H9 (cell line): ENCODE measurements at regions not wholly inside any gene's neighbourhood (a gene's known extent, or its start where the extent isn't known, plus 50 kb on each side); places are given as distances from the start of the nearest gene placed in this dataset.

ENCODE experiments used
- DNase-seq: peaks from one replicate; pipeline ENCODE4 v3.0.0-alpha.2; 2017
- H2AFZ ChIP-seq: one replicate; pipeline ENCODE4 v1.6.1; 2013; ENCODE audit warnings: mild to moderate bottlenecking, low read length, control low read depth, moderate library complexity
- H2AK5ac ChIP-seq: 2 replicates; pipeline ENCODE4 v1.6.1; 2013; ENCODE audit warnings: low read length, control low read depth, mixed read lengths; ENCODE audit not compliant: insufficient read length
- H2BK120ac ChIP-seq: one replicate; pipeline ENCODE4 v1.6.1; 2013; ENCODE audit warnings: low read depth, mild to moderate bottlenecking, low read length, control low read depth, inconsistent platforms; ENCODE audit not compliant: poor library complexity, severe bottlenecking
- H2BK12ac ChIP-seq: 2 replicates; pipeline ENCODE4 v1.6.1; 2013; ENCODE audit warnings: low read length, control low read depth, mixed read lengths, low read depth; ENCODE audit not compliant: insufficient read length
- H2BK15ac ChIP-seq: 2 replicates; pipeline ENCODE4 v1.6.1; 2013; ENCODE audit warnings: low read depth, low read length, control low read depth
- H2BK20ac ChIP-seq: one replicate; pipeline ENCODE4 v1.6.1; 2013; ENCODE audit warnings: low read depth, mild to moderate bottlenecking, low read length, control low read depth, inconsistent platforms; ENCODE audit not compliant: poor library complexity, severe bottlenecking
- H2BK5ac ChIP-seq: 2 replicates; pipeline ENCODE4 v1.6.1; 2013; ENCODE audit warnings: low read length, control low read depth, mixed read lengths; ENCODE audit not compliant: insufficient read length
- H3K14ac ChIP-seq: 2 replicates; pipeline ENCODE4 v1.6.1; 2013; ENCODE audit warnings: low read length, control low read depth; ENCODE audit not compliant: insufficient read depth
- H3K18ac ChIP-seq: 2 replicates; pipeline ENCODE4 v1.6.1; 2013; ENCODE audit warnings: low read depth, mild to moderate bottlenecking, mixed read lengths, low read length, control low read depth; ENCODE audit not compliant: insufficient read length
- H3K23ac ChIP-seq: 2 replicates; pipeline ENCODE4 v1.6.1; 2013; ENCODE audit warnings: low read length, control low read depth, mixed read lengths, low read depth; ENCODE audit not compliant: insufficient read length
- H3K23me2 ChIP-seq: 2 replicates; pipeline ENCODE4 v1.6.1; 2013; ENCODE audit warnings: low read depth, mild to moderate bottlenecking, mixed read lengths, low read length, control low read depth; ENCODE audit not compliant: insufficient read length, poor library complexity, severe bottlenecking
- H3K27ac ChIP-seq: 2 replicates; pipeline ENCODE4 v1.5.1; 2013; ENCODE audit warnings: low read length, control low read depth, mixed read lengths, low read depth; ENCODE audit not compliant: insufficient read length
- H3K27me3 ChIP-seq: 2 replicates; pipeline ENCODE4 v1.6.1; 2013; ENCODE audit warnings: low read length, control low read depth, inconsistent platforms; ENCODE audit not compliant: insufficient read depth
- H3K4ac ChIP-seq: 2 replicates; pipeline ENCODE4 v1.6.1; 2013; ENCODE audit warnings: low read depth, mild to moderate bottlenecking, control low read depth, inconsistent platforms, low read length, moderate library complexity
- H3K4me1 ChIP-seq: 2 replicates; pipeline ENCODE4 v1.6.1; 2013; ENCODE audit warnings: low read length, control low read depth, inconsistent platforms; ENCODE audit not compliant: insufficient read depth
- H3K4me2 ChIP-seq: 2 replicates; pipeline ENCODE4 v1.6.1; 2013; ENCODE audit warnings: low read length, control low read depth, mixed read lengths; ENCODE audit not compliant: insufficient read length, insufficient read depth
- H3K56ac ChIP-seq: 2 replicates; pipeline ENCODE4 v1.6.1; 2013; ENCODE audit warnings: low read depth, mild to moderate bottlenecking, mixed read lengths, low read length, control low read depth; ENCODE audit not compliant: insufficient read length
- H3K79me1 ChIP-seq: 2 replicates; pipeline ENCODE4 v1.6.1; 2013; ENCODE audit warnings: low read depth, mild to moderate bottlenecking, moderate library complexity, low read length, control low read depth, inconsistent platforms; ENCODE audit not compliant: insufficient read depth, poor library complexity, severe bottlenecking
- H3K79me2 ChIP-seq: 2 replicates; pipeline ENCODE4 v1.6.1; 2013; ENCODE audit warnings: low read length, control low read depth, inconsistent platforms; ENCODE audit not compliant: insufficient read depth
- H3K9ac ChIP-seq: 2 replicates; pipeline ENCODE4 v1.6.1; 2013; ENCODE audit warnings: low read length, control low read depth, mixed read lengths; ENCODE audit not compliant: insufficient read length; ENCODE audit errors: extremely low read depth
- H3K9me3 ChIP-seq: one replicate; pipeline ENCODE4 v1.6.1; 2013; ENCODE audit warnings: low read depth, low read length, inconsistent platforms; ENCODE audit not compliant: control insufficient read depth
- H3T11ph ChIP-seq: one replicate; pipeline ENCODE4 v1.6.1; 2013; ENCODE audit warnings: mild to moderate bottlenecking, low read length, control low read depth, inconsistent platforms
- H4K20me1 ChIP-seq: one replicate; pipeline ENCODE4 v1.6.1; 2013; ENCODE audit not compliant: control insufficient read depth, insufficient read length, insufficient read depth
- H4K5ac ChIP-seq: 2 replicates; pipeline ENCODE4 v1.6.1; 2013; ENCODE audit warnings: low read depth, mild to moderate bottlenecking, mixed read lengths, low read length, control low read depth; ENCODE audit not compliant: insufficient read length
- H4K8ac ChIP-seq: replicated peaks from 2 replicates; pipeline ENCODE4 v1.6.1; 2013; ENCODE audit warnings: low read length, control low read depth, mixed read lengths, low read depth; ENCODE audit not compliant: insufficient read length
- H4K91ac ChIP-seq: 2 replicates; pipeline ENCODE4 v1.6.1; 2013; ENCODE audit warnings: low read depth, mild to moderate bottlenecking, moderate library complexity, mixed read lengths, low read length, control low read depth; ENCODE audit not compliant: insufficient read length
- H3K27ac Mint-ChIP-seq, 3 experiments: 2 replicates in 2 of 3; 3 replicates in 1 of 3; pipeline ENCODE4 v1.8.0; 2020 to 2021; ENCODE audit warnings: mixed read lengths in 3 of 3, mild to moderate bottlenecking in 1 of 3, moderate library complexity in 1 of 3
- H3K27me3 Mint-ChIP-seq: 2 replicates; pipeline ENCODE4 v1.8.0; 2021; ENCODE audit warnings: low read depth, mild to moderate bottlenecking, moderate library complexity, mixed read lengths
- H3K36me3 Mint-ChIP-seq, 3 experiments: 2 replicates in 2 of 3; 3 replicates in 1 of 3; pipeline ENCODE4 v1.8.0; 2020 to 2021; ENCODE audit warnings: low read depth in 3 of 3, mixed read lengths in 3 of 3; ENCODE audit not compliant: insufficient read depth in 1 of 3
- H3K4me1 Mint-ChIP-seq, 2 experiments: 2 replicates each; pipeline ENCODE4 v1.8.0; 2020; ENCODE audit warnings: mixed read lengths in 2 of 2
- H3K4me3 Mint-ChIP-seq, 2 experiments: 2 replicates in 1 of 2; 3 replicates in 1 of 2; pipeline ENCODE4 v1.8.0; 2020 to 2021; ENCODE audit warnings: mild to moderate bottlenecking in 2 of 2, mixed read lengths in 2 of 2, moderate library complexity in 1 of 2
- H3K9me3 Mint-ChIP-seq, 2 experiments: 2 replicates in 1 of 2; 3 replicates in 1 of 2; pipeline ENCODE4 v1.8.0; 2020; ENCODE audit warnings: mild to moderate bottlenecking in 2 of 2, mixed read lengths in 2 of 2, moderate library complexity in 1 of 2
- WGBS: extraction: QIAGEN DNeasy Blood & Tissue Kit; methylation state at CpG from one replicate; pipeline ENCODE4 v1.1.7; 2013; ENCODE audit warnings: missing lambda C conversion rate, low lambda C conversion rate, mixed read lengths; ENCODE audit not compliant: insufficient read length; ENCODE audit errors: extremely low coverage; 5-methylcytosine and 5-hydroxymethylcytosine counted together
- TF ChIP-seq, protein P1 (sequence below): fragments of 200-600 bp; sonication (generic); conservative IDR thresholded peaks from 3 replicates; pipeline ENCODE4 v1.8.0; 2021; ENCODE audit warnings: antibody characterized with exemption, mild to moderate bottlenecking

GRCh38 chr1:103283371-103283770, 175.0 kb upstream of the COL11A1 start:
- no CpG with 5 or more reads among the region's 1 CpG for WGBS
- no peaks in the 10 kb centered on the region for H3K79me2 ChIP-seq
- no peak overlapping the region for H3K4ac ChIP-seq
- no peaks in the 10 kb centered on the region for H3K79me1 ChIP-seq
- H3K27me3 Mint-ChIP-seq = peaks cover 1% of the 10 kb centered on the region; the same call in 1 of the 2 replicates
- H2BK5ac ChIP-seq = no peak overlapping the region
- no peak overlapping the region for H2BK20ac ChIP-seq
- H3K14ac ChIP-seq = no peak overlapping the region
- no peaks in the 10 kb centered on the region for H4K20me1 ChIP-seq
- no peak overlapping the region for H3K23ac ChIP-seq
- H3K9me3 Mint-ChIP-seq = peaks cover 12 to 13% of the 10 kb centered on the region in 2 experiments; a peak in 4 of 5 replicates
- H3K56ac ChIP-seq = no peak overlapping the region
- no peaks in the 10 kb centered on the region for H3K9me3 ChIP-seq
- no peak overlapping the region for H2AK5ac ChIP-seq
- no peak overlapping the region for H3K27ac Mint-ChIP-seq
- H3K4me3 Mint-ChIP-seq = no peak overlapping the region
- no peak overlapping the region for H3K27ac ChIP-seq
- H4K5ac ChIP-seq = no peak overlapping the region
- H3K9ac ChIP-seq = no peak overlapping the region
- no peak for DNase-seq
- H2BK15ac ChIP-seq = no peak overlapping the region
- H4K8ac ChIP-seq = no peak overlapping the region
- no peaks in the 10 kb centered on the region for H3K23me2 ChIP-seq
- no peak overlapping the region for H2AFZ ChIP-seq
- no peaks in the 10 kb centered on the region for H3K4me1 ChIP-seq
- H3K4me1 Mint-ChIP-seq = no peaks in the 10 kb centered on the region
- H3T11ph ChIP-seq = no peak overlapping the region
- H3K27me3 ChIP-seq = no peaks in the 10 kb centered on the region
- no peak overlapping the region for H4K91ac ChIP-seq
- TF ChIP-seq, protein P1, sequence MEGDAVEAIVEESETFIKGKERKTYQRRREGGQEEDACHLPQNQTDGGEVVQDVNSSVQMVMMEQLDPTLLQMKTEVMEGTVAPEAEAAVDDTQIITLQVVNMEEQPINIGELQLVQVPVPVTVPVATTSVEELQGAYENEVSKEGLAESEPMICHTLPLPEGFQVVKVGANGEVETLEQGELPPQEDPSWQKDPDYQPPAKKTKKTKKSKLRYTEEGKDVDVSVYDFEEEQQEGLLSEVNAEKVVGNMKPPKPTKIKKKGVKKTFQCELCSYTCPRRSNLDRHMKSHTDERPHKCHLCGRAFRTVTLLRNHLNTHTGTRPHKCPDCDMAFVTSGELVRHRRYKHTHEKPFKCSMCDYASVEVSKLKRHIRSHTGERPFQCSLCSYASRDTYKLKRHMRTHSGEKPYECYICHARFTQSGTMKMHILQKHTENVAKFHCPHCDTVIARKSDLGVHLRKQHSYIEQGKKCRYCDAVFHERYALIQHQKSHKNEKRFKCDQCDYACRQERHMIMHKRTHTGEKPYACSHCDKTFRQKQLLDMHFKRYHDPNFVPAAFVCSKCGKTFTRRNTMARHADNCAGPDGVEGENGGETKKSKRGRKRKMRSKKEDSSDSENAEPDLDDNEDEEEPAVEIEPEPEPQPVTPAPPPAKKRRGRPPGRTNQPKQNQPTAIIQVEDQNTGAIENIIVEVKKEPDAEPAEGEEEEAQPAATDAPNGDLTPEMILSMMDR = no peak
- H3K36me3 Mint-ChIP-seq = peaks cover 0 to 4% (median 0%) of the 10 kb centered on the region in 3 experiments; a peak in 1 of 7 replicates
- no peak overlapping the region for H2BK120ac ChIP-seq
- no peak overlapping the region for H2BK12ac ChIP-seq
- H3K18ac ChIP-seq = no peak overlapping the region
- H3K4me2 ChIP-seq = no peak overlapping the region
